HuH-7 (cell line): ENCODE measurements at regions not wholly inside any gene's neighbourhood (a gene's known extent, or its start where the extent isn't known, plus 50 kb on each side); places are given as distances from the start of the nearest gene placed in this dataset.

Experiments used
- DNase-seq: peaks from one replicate; pipeline ENCODE4 v3.0.0; 2011; ENCODE audit warnings: low spot score

- DNase-seq = no peak
Measured at GRCh38 chr1:17877316-17877715, 122.2 kb downstream of the ACTL8 start.

DNA sequence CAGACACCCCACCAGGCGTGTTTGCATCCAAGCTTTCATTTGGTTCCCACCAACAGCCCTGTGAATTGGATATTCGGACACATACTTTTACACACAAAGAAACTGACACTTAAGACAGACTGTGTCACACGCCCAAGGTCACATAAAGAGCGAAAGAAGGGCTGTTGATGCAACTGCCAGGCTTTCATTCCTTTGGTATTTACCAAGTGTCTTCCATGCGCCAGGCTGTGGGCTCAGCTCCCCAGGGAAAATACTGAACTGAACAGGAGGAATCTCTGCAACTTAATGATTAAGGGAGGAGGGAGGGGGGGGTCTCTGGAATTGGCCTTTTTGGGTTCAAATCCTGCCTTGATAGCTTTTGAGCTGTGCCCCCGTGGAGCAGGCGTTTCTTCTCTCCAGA lies 122.8 kb downstream of the ACTL8 start:
- no peak for DNase-seq

- DNase-seq = no peak
Measured at GRCh38 chr1:17878837-17879236, 123.7 kb downstream of the ACTL8 start.

- no peak for DNase-seq
Measured at GRCh38 chr1:17880449-17880848, 125.3 kb downstream of the ACTL8 start.

GRCh38 chr1:17881761-17882160 lies 126.6 kb downstream of the ACTL8 start:
- DNase-seq = no peak

DNA sequence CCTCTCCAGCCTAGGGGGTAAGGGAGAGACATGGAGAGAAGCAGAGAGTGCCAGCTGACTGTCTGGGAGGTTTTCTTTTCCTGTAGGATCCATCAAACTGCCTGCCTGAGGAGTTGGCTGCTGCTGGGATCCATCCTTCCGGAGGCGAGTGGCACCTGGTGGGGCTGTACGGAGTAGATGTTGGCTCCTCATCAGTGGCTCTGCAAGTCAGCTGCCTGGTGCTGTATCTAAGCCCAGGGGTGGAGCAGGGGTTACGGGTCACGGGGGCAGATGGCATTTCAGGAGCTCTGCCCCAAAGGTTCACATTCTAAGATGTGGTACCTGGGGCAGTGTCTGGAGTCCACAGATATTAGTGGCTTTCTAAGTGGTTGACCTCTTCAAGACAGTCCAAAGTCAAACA lies 128.0 kb downstream of the ACTL8 start:
- DNase-seq = no peak

- no peak for DNase-seq
Measured at GRCh38 chr1:17883662-17884395, 128.7 kb downstream of the ACTL8 start.

GRCh38 chr1:17885663-17886320 lies 130.7 kb downstream of the ACTL8 start:
- DNase-seq = no peak

DNA sequence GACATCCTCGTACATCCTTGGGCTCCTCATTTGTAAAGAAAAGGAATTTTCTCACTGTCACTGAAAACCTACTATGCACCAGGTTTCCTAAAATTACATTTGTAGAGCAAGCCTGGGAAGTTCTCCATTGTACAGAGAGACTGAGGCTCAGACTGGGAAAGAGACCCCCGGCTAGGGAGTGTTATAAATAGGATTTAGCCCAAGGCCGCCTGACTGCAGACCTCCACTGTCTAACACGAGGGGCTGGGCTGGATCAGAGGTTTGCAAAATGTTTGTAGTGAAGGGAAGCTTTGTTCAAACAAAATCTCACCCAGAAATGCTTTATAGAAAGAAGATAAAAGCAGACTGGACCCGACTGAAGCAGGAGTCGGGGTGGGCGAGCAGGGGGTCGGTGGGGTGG lies 131.3 kb downstream of the ACTL8 start:
- DNase-seq = no peak

DNA sequence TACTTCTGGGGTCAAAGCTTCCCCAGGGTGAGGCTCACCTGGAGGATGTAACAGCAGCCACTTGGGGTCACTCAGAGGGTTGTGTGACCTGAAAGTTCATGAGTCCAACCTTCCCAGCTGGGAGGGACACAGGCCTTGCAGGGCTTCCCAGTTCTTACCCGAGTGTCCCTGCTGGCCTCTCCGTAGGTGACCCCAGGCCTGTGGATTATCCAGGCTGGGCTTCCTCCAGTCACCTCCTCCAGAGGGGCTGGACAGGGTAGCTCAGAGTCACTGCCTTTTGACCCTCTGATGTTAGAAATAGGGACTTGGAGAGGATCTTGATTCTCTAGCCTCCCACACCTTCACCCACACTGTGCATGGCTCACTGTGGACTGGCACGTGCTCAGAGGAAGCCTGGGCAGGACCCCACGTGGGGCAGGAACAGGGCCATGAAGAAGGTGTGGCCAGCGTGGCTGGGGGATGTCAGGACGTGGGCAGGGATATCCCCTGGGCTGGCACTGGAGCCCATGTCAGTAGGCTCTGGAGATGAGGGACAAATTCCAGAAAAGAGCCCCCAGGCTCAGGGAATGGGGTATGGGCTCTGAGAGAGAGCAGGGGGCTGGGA lies 131.8 kb downstream of the ACTL8 start:
- no peak for DNase-seq

DNA sequence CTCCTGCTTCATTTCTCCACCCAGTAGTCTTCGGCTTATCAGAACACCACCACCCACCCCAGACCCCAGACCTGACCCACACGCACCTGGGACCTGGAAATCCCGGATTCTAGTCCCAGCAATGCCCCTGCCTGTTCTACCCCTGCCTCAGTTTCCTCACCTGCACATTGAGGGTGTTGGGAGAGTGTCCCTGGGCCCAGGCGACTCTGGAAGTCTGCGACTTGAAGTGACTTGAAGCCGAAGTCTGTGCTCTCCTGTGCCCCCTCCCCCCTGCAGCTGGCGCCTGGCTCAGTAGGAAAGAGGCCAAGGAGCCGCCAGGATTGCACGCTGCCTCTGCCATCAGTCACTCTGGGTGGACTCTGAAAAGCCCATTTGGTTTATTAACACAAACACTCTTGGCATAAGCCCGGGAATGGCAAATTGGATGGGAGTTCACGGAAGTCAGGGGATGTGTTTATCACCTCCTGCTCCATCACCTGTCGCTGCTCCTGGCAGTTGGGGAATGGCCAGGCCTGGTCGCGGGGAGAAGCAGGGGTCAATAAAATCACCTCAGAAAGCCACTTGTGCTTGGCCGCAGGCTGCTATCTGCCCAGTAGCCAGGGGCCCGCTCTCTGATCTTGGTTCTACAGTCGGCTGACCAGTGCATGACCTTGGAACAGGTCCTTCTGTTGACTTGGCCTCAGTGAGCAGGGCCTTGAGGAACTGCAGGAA lies 132.7 kb downstream of the ACTL8 start:
- no peak for DNase-seq

DNA sequence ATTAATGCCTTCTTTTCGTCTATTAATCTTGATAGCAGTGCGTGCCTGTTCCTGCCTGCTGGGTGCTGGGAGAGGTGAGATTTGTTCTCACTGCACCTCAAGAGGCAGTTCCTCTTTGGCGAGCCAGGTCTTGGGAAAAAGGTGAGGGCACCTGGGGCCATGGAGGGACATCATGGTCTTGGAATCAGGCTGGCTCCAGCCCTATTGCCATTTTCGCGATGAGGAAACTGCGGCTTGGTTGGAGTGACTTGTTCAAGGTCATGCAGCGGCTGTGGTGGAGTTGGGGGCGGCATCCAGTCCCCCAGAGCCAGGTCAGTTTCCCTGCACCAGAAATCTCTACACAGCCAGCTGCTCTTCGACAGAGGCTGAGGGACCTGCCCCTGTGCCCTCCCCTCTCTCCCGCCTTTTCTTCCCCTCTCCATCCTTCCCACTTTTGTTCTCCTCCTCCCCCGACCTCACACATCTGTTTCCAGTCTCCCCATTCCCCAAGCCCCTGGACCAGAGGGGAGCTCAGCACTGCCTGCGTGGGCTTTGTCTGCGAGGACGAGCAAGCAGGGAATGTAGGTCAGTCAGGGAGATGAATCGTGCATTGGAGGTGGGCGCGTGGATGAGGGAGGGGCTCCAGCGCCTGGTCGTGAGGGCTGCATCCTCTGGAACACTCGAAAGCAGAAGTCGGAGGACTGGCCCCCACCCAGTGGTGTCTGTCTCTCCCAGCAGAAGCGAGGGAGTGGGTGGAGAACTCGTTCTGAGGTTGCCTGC lies 135.1 kb downstream of the ACTL8 start:
- DNase-seq = no peak

- DNase-seq = no peak
Measured at GRCh38 chr1:17890815-17891191, 135.7 kb downstream of the ACTL8 start.

DNA sequence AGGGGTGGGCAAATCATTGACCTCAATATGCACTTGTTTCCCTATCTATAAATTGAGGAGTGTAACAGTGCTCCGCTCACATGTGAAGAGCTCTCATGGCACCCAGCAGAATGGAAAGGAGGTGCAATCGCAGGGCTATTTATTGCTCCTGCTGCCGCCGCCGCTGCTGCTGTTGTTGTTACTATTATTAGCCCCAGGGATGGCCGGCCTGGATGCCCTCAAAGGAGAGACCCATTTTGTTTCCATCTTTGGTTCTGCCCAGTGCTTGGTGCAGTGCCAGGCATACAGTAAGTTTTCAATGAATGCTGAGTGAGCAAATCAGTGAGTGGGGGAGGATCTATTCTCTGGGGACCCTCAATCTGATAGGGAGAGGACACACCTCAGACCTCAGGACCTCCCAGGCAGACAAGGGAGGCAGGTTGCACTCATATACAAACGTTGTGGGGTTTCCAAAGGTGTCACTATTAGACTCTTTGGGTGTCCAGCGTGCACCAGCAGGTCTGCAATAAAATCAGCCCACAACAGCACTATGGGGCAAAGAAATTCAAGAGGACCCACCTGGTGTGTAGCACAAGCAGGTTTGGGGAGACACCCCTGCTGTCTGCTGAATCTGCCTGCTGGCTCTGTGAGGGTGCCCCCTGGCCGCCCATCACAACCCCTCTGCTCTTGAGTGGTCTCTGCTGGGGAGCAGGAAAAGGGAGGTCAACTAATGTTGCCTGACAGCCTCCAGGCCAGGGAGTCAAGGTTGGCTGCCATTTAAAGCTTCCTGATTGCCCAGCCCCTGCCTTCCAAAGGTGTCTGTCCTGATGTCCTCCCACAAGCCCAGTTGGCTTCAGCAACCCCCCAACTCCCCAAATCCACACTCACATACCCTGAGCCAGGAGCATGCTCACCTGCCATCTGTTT lies 136.3 kb downstream of the ACTL8 start:
- DNase-seq = no peak

GRCh38 chr1:17892225-17892624 lies 137.1 kb downstream of the ACTL8 start:
- DNase-seq = no peak

GRCh38 chr1:17892851-17893250 lies 137.7 kb downstream of the ACTL8 start:
- DNase-seq = no peak

- DNase-seq = no peak
Measured at GRCh38 chr1:17893891-17894631, 138.9 kb downstream of the ACTL8 start.

DNA sequence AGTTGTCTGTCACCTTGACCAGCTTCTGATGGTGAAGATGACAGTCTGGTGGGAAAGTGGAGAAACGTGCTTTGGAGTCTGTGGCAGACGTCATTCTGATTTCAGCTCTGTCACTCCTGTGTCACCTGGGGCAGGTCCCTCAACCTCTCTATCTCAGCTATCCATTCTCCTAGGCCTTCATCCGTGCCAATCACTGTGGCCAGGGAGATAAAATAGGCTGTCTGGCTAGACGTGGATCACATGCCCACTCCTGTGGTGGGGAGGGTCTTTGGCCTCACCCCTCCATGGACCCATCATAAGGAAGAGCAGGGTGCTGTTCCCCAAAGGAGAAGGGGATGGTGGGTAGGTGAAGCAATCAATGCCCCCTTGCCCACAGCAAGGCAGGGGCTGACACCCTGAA lies 140.3 kb downstream of the ACTL8 start:
- DNase-seq = no peak

DNA sequence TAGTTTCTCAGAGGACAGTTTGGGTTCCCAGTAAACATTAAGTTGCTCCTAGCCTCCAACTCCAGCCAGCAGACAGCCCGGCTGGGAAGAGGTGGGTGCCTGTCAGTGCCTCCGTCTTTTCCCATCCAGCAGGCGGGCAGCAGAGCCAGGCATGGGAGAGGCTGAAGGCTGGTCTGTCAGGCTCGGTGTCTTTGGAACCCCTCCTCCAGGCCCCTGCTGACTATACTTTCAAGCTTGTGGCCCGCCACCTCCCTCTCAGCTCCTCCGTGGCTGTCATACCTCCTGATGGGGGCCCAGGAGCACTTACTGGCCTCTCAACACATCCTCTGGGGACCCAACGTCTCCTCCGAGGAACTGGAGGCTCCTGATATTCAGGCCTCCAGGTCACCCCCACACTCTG lies 140.9 kb downstream of the ACTL8 start:
- DNase-seq = no peak

- no peak for DNase-seq
Measured at GRCh38 chr1:17903386-17903785, 148.3 kb downstream of the ACTL8 start.
